ENCODE measurements at regions not wholly inside any gene's neighbourhood (a gene's known extent, or its start where the extent isn't known, plus 50 kb on each side); places are given as distances from the start of the nearest gene placed in this dataset.

- no peaks in the 10 kb centered on the region for H3K27me3 ChIP-seq (ENCODE audit: control insufficient read depth in 4 of 4, insufficient read depth in 4 of 4, low read length in 3 of 4)
- H3K27ac ChIP-seq (ENCODE audit: low read depth in 1 of 2, low read length in 2 of 2), result no peak overlapping the region
- 67% methylated on average over 3 of the region's 3 CpGs for WGBS
- H3K4me1 ChIP-seq (ENCODE audit: control insufficient read depth in 4 of 4, insufficient read depth in 4 of 4, low read length in 3 of 4), result no peaks in the 10 kb centered on the region
- H3K9me3 ChIP-seq (ENCODE audit: control insufficient read depth in 4 of 4, low read length in 3 of 4), result no peaks in the 10 kb centered on the region
- H3K36me3 ChIP-seq (ENCODE audit: control insufficient read depth in 4 of 4, insufficient read depth in 3 of 4, low read depth in 1 of 4, low read length in 3 of 4), result no peaks in the 10 kb centered on the region
- no peak overlapping the region for H3K9ac ChIP-seq (ENCODE audit: low read depth in 1 of 2, low read length in 2 of 2)
- H3K4me3 ChIP-seq (ENCODE audit: low read depth in 1 of 3, low read length in 3 of 3), result no peak overlapping the region
- DNase-seq (ENCODE audit: low spot score), result no peak
- TF ChIP-seq SP1 (IDR thresholded peaks at IDR 0.05), result no peak
- TF ChIP-seq EGR1 (IDR thresholded peaks at IDR 0.05; ENCODE audit: low read depth in 2 of 2), result no peak
- no peak for TF ChIP-seq HNF4G (IDR thresholded peaks at IDR 0.05)
- TF ChIP-seq MAX (IDR thresholded peaks at IDR 0.05), result no peak
- no peak for TF ChIP-seq NR2F2 (IDR thresholded peaks at IDR 0.05)
- no peak for TF ChIP-seq GABPA (IDR thresholded peaks at IDR 0.05 in 1 of 2, conservative IDR thresholded peaks at IDR 0.05 in 1 of 2)
- no peak for TF ChIP-seq ATF3 (IDR thresholded peaks at IDR 0.05)
- no peak for TF ChIP-seq JUND (IDR thresholded peaks at IDR 0.05)
Observed at GRCh38 chr22:33221568-33221967, 163.4 kb upstream of the SYN3 start.

- 85% methylated on average over 5 of the region's 5 CpGs for WGBS
- Histone ChIP-seq H3K4me1 (ENCODE audit: control insufficient read depth in 4 of 4, insufficient read depth in 4 of 4, low read length in 3 of 4) (no peaks in the 10 kb centered on the region), H3K4me3 (ENCODE audit: low read depth in 1 of 3, low read length in 3 of 3) (no peak overlapping the region), H3K27ac (ENCODE audit: low read depth in 1 of 2, low read length in 2 of 2) (no peak overlapping the region), H3K9ac (ENCODE audit: low read depth in 1 of 2, low read length in 2 of 2) (no peak overlapping the region), H3K36me3 (ENCODE audit: control insufficient read depth in 4 of 4, insufficient read depth in 3 of 4, low read depth in 1 of 4, low read length in 3 of 4) (no peaks in the 10 kb centered on the region), H3K27me3 (ENCODE audit: control insufficient read depth in 4 of 4, insufficient read depth in 4 of 4, low read length in 3 of 4) (no peaks in the 10 kb centered on the region), H3K9me3 (ENCODE audit: control insufficient read depth in 4 of 4, low read length in 3 of 4) (no peaks in the 10 kb centered on the region)
- DNase-seq (ENCODE audit: low spot score), result no peak
- TF ChIP-seq NR2F2 (IDR thresholded peaks at IDR 0.05) (no peak), REST (IDR thresholded peaks at IDR 0.05) (no peak), JUND (IDR thresholded peaks at IDR 0.05) (no peak), RAD21 (IDR thresholded peaks at IDR 0.05) (no peak), TAF1 (conservative IDR thresholded peaks at IDR 0.05) (no peak), SP1 (IDR thresholded peaks at IDR 0.05) (no peak), ZBTB33 (IDR thresholded peaks at IDR 0.05) (no peak), GABPA (IDR thresholded peaks at IDR 0.05 in 1 of 2, conservative IDR thresholded peaks at IDR 0.05 in 1 of 2) (no peak), CTCF (IDR thresholded peaks at IDR 0.05; ENCODE audit: low read depth, low read length, missing input control) (no peak), FOXA2 (IDR thresholded peaks at IDR 0.05) (no peak), HNF4G (IDR thresholded peaks at IDR 0.05) (no peak), FOXA1 (IDR thresholded peaks at IDR 0.05) (no peak), HNF4A (conservative IDR thresholded peaks at IDR 0.05) (no peak), MAX (IDR thresholded peaks at IDR 0.05) (no peak), YY1 (IDR thresholded peaks at IDR 0.05) (no peak), ATF3 (IDR thresholded peaks at IDR 0.05) (no peak)
Observed at GRCh38 chr22:33220476-33221080, 162.4 kb upstream of the SYN3 start.
